K562 (cell line): ENCODE measurements at regions not wholly inside any gene's neighbourhood (a gene's known extent, or its start where the extent isn't known, plus 50 kb on each side); places are given as distances from the start of the nearest gene placed in this dataset.

ENCODE experiments used
- ATAC-seq: fragments of 200-7000 bp; cut with Tn5 transposase; 3 replicates; pipeline ENCODE4 v1.9.1; 2020; ENCODE audit warnings: moderate library complexity
- BruUV-seq: library from RNA; stranded (reverse); fragments of 400-500 nt; replicated peaks from 2 replicates; lab custom pipeline; 2021; lab: Mats Ljungman, UMichigan
- CTCF ChIA-PET: fragments of 300-600 bp; formaldehyde crosslinking; extraction: SDS; loops from one replicate; lab custom pipeline; 2021; ENCODE audit warnings: low intra/inter-chr PET ratio; lab: Yijun Ruan, JAX
- POLR2A ChIA-PET: fragments of 300-600, 350-650 bp; sonication (Branson Sonifier 250); formaldehyde crosslinking; extraction: SDS; loops from one replicate; lab custom pipeline; 2021; ENCODE audit warnings: antibody characterized with exemption, inconsistent platforms; lab: Yijun Ruan, JAX
- DNase-seq, 4 experiments: peaks; one replicate each; pipeline versions ENCODE4 v3.0.0 to v3.0.0-alpha.2; 2011 to 2018; ENCODE audit warnings: low spot score in 3 of 4, mixed read lengths in 3 of 4; ENCODE audit errors: extremely low read depth in 1 of 4
- FAIRE-seq: peaks from 2 replicates; lab custom pipeline; 2011; peaks lifted over from hg19 to GRCh38; lab: Jason Lieb, UNC
- H2AFZ ChIP-seq: 2 replicates; pipeline ENCODE4 v1.6.0; 2011; ENCODE audit warnings: low read depth, low read length, control low read depth, inconsistent platforms
- H3K27ac ChIP-seq: fragments of 200-600 bp; 3 replicates; pipeline ENCODE4 v1.8.0; 2011; ENCODE audit warnings: low read depth, mild to moderate bottlenecking, control low read depth, inconsistent platforms, low read length, moderate library complexity, mixed read lengths; ENCODE audit errors: extremely low read depth
- H3K27me3 ChIP-seq, 2 experiments: fragments of 300-600 bp in 1 of 2; 2 replicates in 1 of 2; 3 replicates in 1 of 2; pipeline versions ENCODE4 v1.6.0 to v1.8.0; 2011; ENCODE audit warnings: inconsistent platforms in 2 of 2, low read length in 2 of 2, mild to moderate bottlenecking in 1 of 2, mixed read lengths in 1 of 2, moderate library complexity in 1 of 2; ENCODE audit not compliant: control insufficient read depth in 2 of 2, insufficient read depth in 2 of 2
- H3K36me3 ChIP-seq: fragments of 300-600 bp; 3 replicates; pipeline ENCODE4 v1.8.0; 2011; ENCODE audit warnings: mild to moderate bottlenecking, low read length, inconsistent platforms; ENCODE audit not compliant: control insufficient read depth, insufficient read depth
- H3K4me1 ChIP-seq, 2 experiments: fragments of 200-600 bp in 1 of 2; replicated peaks in 1 of 2; 2 replicates in 1 of 2; 3 replicates in 1 of 2; pipeline versions ENCODE4 v1.5.1 to v1.8.0; 2011; ENCODE audit warnings: inconsistent platforms in 2 of 2, low read length in 2 of 2, mild to moderate bottlenecking in 1 of 2, mixed read lengths in 1 of 2, moderate library complexity in 1 of 2; ENCODE audit not compliant: control insufficient read depth in 2 of 2, insufficient read depth in 2 of 2
- H3K4me2 ChIP-seq: 2 replicates; pipeline ENCODE4 v1.6.1; 2011; ENCODE audit warnings: low read length, control low read depth, inconsistent platforms, mixed read lengths; ENCODE audit not compliant: insufficient read depth
- H3K4me3 ChIP-seq: fragments of 200-600 bp; sonication (generic), shearing (Covaris generic); 2 replicates; pipeline ENCODE4 v1.5.1; 2016; ENCODE audit warnings: control low read depth, inconsistent platforms
- H3K79me2 ChIP-seq: fragments of 200-600 bp; 3 replicates; pipeline ENCODE4 v1.8.0; 2011; ENCODE audit warnings: low read length, inconsistent platforms; ENCODE audit not compliant: control insufficient read depth, insufficient read depth
- H3K9ac ChIP-seq, 2 experiments: 2 replicates each; pipeline versions ENCODE4 v1.6.0 to v1.6.1; 2011; ENCODE audit warnings: low read depth in 2 of 2, low read length in 2 of 2, control low read depth in 1 of 2, inconsistent platforms in 1 of 2, mild to moderate bottlenecking in 1 of 2, mixed read lengths in 1 of 2; ENCODE audit not compliant: insufficient read depth in 1 of 2
- H3K9me1 ChIP-seq: one replicate; pipeline ENCODE4 v1.6.0; 2011; ENCODE audit warnings: inconsistent platforms, mild to moderate bottlenecking, low read length, moderate library complexity; ENCODE audit not compliant: control insufficient read depth, insufficient read depth
- H3K9me3 ChIP-seq: replicated peaks from 2 replicates; pipeline ENCODE4 v1.5.1; 2011; ENCODE audit warnings: low read depth, low read length, inconsistent platforms; ENCODE audit not compliant: control insufficient read depth, insufficient read depth
- H4K20me1 ChIP-seq: replicated peaks from 2 replicates; pipeline ENCODE4 v1.6.1; 2011; ENCODE audit warnings: low read length, inconsistent platforms, mixed read lengths; ENCODE audit not compliant: control insufficient read depth, insufficient read depth
- BRF1 ChIP-seq: IDR thresholded peaks from 3 replicates; pipeline ENCODE4 v1.6.1; 2011; ENCODE audit warnings: borderline replicate concordance, mild to moderate bottlenecking; ENCODE audit not compliant: insufficient read length; ENCODE audit errors: extremely low read depth
- CBX5 ChIP-seq: IDR thresholded peaks from 2 replicates; pipeline ENCODE4 v1.6.1; 2014; ENCODE audit warnings: low read depth, borderline replicate concordance
- GABPA ChIP-seq: fragments of 200-800 bp; sonication (Bioruptor generic); conservative IDR thresholded peaks from 2 replicates; pipeline ENCODE4 v1.6.1; 2016; ENCODE audit warnings: low read depth, missing genetic modification characterization, missing compliant biosample characterization
- POLR2AphosphoS2 ChIP-seq: IDR thresholded peaks from 2 replicates; pipeline ENCODE4 v1.6.1; 2012; ENCODE audit warnings: low read length, improper control_type of control experiment
- RAD51 ChIP-seq: fragments of 450-650 bp; IDR thresholded peaks from 2 replicates; pipeline ENCODE4 v1.7.1; 2016; ENCODE audit warnings: low read depth, mild to moderate bottlenecking, borderline replicate concordance
- THAP12 ChIP-seq: fragments of 250-450 bp; sonication (Bioruptor Pico); IDR thresholded peaks from 2 replicates; pipeline ENCODE4 v1.9.0; 2021; ENCODE audit warnings: mild to moderate bottlenecking, inconsistent platforms
- WGBS: fragments of 100-300 bp; shearing (Covaris generic); methylation state at CpG from one replicate; pipeline ENCODE4 v1.1.6; 2016; ENCODE audit warnings: low coverage, mixed read lengths; ENCODE audit not compliant: insufficient coverage; ENCODE audit errors: missing lambda C conversion rate; 5-methylcytosine and 5-hydroxymethylcytosine counted together
- in situ Hi-C: fragments of 300-500 bp; cut with MboI; formaldehyde crosslinking; loops from 4 replicates; pipeline ENCODE4 v1.15.0; 2018; ENCODE audit warnings: inconsistent platforms, mixed read lengths
- intact Hi-C: fragments of 100-400 bp; cut with micrococcal nuclease; formaldehyde crosslinking; loops from 2 replicates; pipeline ENCODE4 v1.14.2; 2022

- FAIRE-seq (no peak), DNase-seq (no peak), ATAC-seq (no peak)
- WGBS: 3% methylated on average over 4 of the region's 4 CpGs
- Histone ChIP-seq H2AFZ (no peak overlapping the region), H4K20me1 (no peaks in the 10 kb centered on the region), H3K36me3 (no peaks in the 10 kb centered on the region), H3K27me3 (peaks cover 12 to 15% of the 10 kb centered on the region in 2 experiments; a peak in 3 of 5 replicates), H3K4me1 (no peaks in the 10 kb centered on the region), H3K9me3 (no peaks in the 10 kb centered on the region), H3K4me2 (no peak overlapping the region), H3K9ac (no peak overlapping the region), H3K9me1 (no peaks in the 10 kb centered on the region), H3K79me2 (no peaks in the 10 kb centered on the region), H3K4me3 (no peak overlapping the region), H3K27ac (no peak overlapping the region)
- ChIA-PET CTCF (no interaction called here), POLR2A (interaction anchor here (0.7 kb wide), 1 partner anchor 10 kb away, joined by 3 read pairs; no protein-coding TSS in a partner anchor)
- in situ Hi-C loops: no loop called here
- intact Hi-C loops: no loop called here
- TF ChIP-seq RAD51 (no peak), BRF1 (no peak), GABPA (tag) (no peak), THAP12 (CRISPR knock-in tag) (no peak), POLR2AphosphoS2 (no peak), CBX5 (no peak)
- no TSS peak for BruUV-seq
Observed at GRCh38 chr5:157963761-157964160, 104.8 kb upstream of the CLINT1 start.
